ENCODE measurements at regions not wholly inside any gene's neighbourhood (a gene's known extent, or its start where the extent isn't known, plus 50 kb on each side); places are given as distances from the start of the nearest gene placed in this dataset.
A peak's percentile ranks its signal among the peaks of the same experiment; 100 is the strongest.

DNA sequence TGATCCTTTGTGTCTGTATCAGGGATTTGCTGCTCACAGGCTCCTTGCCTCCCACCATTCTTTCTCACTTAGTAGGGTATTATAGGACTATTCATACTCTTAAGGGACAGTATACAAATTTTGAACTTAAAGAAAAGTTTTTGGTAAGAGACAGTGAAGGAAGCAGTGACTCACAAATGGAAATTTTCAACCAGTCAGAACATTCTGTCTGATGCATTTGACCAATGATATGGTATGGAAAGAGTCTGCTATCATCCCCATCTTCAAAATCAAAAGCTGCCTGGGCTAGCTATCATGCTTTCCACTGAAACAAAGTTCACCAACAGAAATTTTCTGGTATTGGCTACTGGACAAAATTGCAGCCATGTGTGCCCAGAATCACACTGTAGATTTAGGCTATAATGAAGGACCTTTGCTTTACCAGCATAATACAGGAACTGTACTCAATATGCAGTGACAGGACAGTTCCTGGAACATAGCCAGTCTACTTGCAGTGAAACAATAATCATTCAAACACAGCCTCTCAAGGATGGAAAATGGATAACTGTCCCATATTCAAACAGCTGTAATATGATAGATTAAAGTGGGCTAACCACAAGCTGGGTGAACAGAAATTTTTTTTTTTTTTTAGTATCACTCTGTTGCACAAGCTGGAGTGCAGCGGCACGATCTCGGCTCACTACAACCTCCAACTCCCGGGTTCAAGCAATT lies 109.0 kb upstream of the ACSL4 start:
- Histone ChIP-seq H3K4me3 (no peak overlapping the region), H3K27ac (peak overlapping the region in 3 of 21 experiments; percentile 37 to 60 (median 54))

GRCh38 chrX:109842611-109843010 lies 109.6 kb upstream of the ACSL4 start:
- Histone ChIP-seq H3K4me3 (no peak overlapping the region), H3K27ac (no peak overlapping the region)

DNA sequence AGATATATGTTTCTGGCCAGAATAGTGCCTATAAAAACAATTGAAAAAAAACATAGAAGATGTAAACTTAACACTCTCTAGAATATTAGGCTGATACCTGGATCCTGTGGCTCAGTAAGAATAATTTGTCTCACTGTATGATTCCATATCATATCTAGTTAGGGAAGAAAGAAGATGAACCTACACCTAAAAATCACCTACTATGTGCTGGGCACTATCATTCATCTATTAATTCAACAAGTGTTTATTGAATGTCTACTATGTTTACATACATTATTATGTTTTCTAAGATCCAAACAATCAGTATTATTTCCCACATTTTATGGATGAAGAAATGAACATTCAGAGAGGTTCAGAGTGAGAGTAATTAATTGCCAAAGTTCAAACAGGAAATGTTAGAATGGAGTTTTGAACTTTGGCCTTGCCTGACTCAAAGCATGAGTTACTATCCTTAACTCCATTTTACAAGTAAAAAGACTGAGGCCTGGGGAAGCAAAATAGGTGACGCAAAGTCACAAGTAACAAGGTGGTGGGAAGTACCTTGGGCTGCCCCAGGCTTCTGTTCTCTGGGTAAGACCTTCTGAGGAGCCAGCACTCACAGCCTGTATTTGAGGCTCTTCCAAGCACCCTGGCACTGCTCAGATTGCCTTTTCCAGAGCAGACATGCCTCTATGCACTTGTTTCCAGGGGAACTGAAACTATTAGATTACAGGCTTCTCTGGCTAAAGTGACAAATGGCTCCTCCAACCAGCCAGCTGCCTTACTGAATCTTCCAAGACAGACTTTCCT lies 111.1 kb upstream of the ACSL4 start:
- no peak overlapping the region for H3K27ac ChIP-seq

GRCh38 chrX:109844986-109845385 lies 111.9 kb upstream of the ACSL4 start:
- H3K4me3 ChIP-seq, result no peak overlapping the region
- no peak overlapping the region for H3K27ac ChIP-seq

More for the DNA sequence above, 111.1 kb upstream of the ACSL4 start:
- H3K4me3 ChIP-seq, result no peak overlapping the region

DNA sequence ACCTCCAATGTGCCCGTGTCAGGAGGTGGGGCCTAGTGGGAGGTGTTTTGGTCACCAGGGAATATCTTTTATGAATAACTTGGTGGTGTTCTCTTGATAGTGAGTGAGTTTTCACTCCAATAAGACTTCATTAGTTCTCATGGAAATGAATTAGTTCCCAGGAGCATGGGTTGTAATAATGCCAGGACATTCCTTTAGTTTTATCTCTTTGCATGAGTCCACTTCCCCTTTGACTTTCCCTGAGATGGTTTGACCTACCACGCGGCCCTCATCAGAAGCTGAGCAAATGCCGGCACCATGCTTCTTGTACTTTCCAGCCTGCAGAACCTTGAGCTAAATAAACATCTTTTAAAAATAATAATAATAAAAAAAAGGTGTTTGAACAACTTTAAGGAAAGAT lies 112.9 kb upstream of the ACSL4 start:
- Histone ChIP-seq H3K4me3 (no peak overlapping the region), H3K27ac (no peak overlapping the region)

GRCh38 chrX:109847257-109848187 lies 114.5 kb upstream of the ACSL4 start:
- Histone ChIP-seq H3K27ac (peak overlapping the region in 5 of 21 experiments; percentile 8 to 37 (median 18)), H3K4me3 (no peak overlapping the region)

DNA sequence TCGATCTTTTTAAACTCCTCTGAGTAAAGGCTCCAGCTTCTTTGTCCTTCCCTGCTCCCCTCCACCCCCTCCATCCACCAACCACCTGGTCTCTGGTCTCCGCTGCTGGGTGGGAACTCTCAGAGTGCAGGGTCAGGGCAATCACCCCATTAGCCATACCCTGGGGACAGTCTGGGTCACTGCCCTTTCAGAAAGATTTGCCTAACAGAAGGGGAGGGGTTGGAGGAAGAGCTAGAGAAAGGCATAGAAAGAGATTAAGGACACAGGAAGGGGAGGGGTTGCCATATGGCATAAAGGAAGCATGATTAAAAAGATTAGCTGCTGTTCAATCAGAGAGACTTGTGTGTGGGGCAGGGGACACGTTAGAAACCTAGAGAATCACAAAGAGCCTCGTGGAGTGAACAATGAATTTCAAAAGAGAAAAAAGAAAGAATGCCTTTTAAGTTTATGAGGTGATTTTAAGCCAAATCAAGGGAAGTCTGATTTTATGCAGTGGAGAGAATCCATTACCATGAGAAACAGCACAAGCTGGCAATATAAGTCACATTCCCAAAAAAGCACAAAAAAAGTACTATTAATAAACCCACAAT lies 115.5 kb upstream of the ACSL4 start:
- Histone ChIP-seq H3K27ac (peak overlapping the region in 3 of 21 experiments; percentile 8 to 18 (median 8)), H3K4me3 (no peak overlapping the region)

DNA sequence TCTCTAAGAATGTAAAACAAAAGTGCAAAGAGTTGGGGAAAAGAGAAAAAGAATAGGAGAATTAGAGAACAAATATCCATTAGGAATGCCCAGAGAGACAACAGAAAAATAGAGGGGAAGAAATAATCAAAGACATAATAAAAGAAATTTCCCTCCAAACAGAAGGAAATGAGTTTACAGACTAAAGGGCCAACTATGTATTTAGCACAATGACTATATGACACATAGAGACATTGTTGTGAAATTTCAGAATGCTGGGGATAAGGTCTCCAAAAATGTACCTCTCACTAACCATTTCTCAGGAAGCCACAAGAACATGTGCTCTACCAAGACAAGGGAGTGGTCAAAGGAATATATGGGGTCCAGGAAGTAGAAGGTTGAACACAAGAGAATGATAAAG lies 121.0 kb upstream of the ACSL4 start:
- Histone ChIP-seq H3K27ac (no peak overlapping the region), H3K4me3 (no peak overlapping the region)

- Histone ChIP-seq H3K27ac (no peak overlapping the region), H3K4me3 (no peak overlapping the region)
Observed at GRCh38 chrX:109855501-109855900, 122.4 kb upstream of the ACSL4 start.

DNA sequence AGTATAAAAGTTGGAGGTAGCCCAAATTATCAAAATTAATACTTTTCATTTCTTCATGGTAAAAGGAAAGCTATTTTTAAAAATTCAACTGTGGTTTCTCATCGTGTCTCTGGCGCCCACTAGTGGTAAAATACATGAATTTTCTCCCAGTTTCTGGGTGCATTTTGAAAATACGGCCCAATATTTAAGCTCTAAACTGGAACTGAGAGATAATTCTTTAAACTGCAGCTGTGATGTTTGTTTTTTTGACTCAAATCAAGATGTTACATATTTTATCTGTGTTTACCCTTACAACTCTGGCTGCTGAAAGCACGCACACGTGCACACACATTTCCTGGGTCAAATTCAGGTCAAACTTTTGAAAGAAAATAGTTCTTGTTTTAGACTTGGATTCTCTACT lies 123.9 kb upstream of the ACSL4 start:
- H3K4me3 ChIP-seq, result no peak overlapping the region
- no peak overlapping the region for H3K27ac ChIP-seq

GRCh38 chrX:109857584-109858228 lies 124.6 kb upstream of the ACSL4 start:
- no peak overlapping the region for H3K4me3 ChIP-seq
- H3K27ac ChIP-seq, result no peak overlapping the region

DNA sequence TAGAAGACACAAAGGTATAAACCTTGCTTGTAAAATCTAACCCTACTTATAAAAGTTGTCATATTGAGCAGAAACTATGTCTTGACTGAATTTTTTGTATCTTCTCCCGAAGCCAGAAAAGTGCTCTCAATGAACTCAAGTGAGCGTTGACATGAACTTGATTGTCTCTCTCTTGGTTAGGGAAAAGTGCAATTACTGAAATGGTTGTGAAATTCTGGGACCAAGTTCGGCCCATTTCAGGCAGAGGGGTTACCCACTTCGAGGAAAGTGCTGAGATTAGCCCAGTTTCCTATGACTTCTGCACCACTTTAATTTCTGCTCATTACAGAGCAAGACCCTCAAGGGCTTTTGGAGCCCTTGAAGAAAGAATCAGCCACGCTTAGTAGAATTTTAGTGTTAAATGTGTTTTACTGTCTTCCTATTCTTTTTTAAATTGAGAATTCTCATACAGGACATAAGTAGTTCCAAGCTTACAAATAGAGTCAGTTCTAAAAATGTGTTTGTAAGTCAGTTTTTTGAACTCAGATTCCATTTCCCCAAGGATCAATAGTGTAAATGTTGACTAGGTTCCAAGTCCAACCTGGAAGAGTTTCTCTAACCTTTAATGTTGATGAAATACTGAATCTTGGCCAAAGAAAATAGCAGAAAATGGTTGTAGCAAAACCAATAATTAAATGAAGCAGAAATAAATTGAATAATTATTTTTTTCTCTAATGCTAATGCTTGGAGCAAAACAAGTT lies 125.7 kb upstream of the ACSL4 start:
- H3K4me3 ChIP-seq, result no peak overlapping the region
- H3K27ac ChIP-seq, result no peak overlapping the region

- H3K27ac ChIP-seq, result no peak overlapping the region
- no peak overlapping the region for H3K4me3 ChIP-seq
Observed at GRCh38 chrX:109859651-109860050, 126.6 kb upstream of the ACSL4 start.

GRCh38 chrX:109862433-109862832 lies 129.4 kb upstream of the ACSL4 start:
- H3K27ac ChIP-seq, result no peak overlapping the region

GRCh38 chrX:109863811-109864210 lies 130.8 kb upstream of the ACSL4 start:
- Histone ChIP-seq H3K4me3 (no peak overlapping the region), H3K27ac (no peak overlapping the region)

More at GRCh38 chrX:109862433-109862832, 129.4 kb upstream of the ACSL4 start:
- no peak overlapping the region for H3K4me3 ChIP-seq

- H3K27ac ChIP-seq, result no peak overlapping the region
- no peak overlapping the region for H3K4me3 ChIP-seq
Observed at GRCh38 chrX:109871121-109871888, 131.6 kb upstream of the TMEM164 start.

GRCh38 chrX:109872021-109872732 lies 130.7 kb upstream of the TMEM164 start:
- Histone ChIP-seq H3K27ac (no peak overlapping the region), H3K4me3 (no peak overlapping the region)
